ENCODE measurements at regions not wholly inside any gene's neighbourhood (a gene's known extent, or its start where the extent isn't known, plus 50 kb on each side); places are given as distances from the start of the nearest gene placed in this dataset.

- Histone ChIP-seq H3K27me3 (no peaks in the 10 kb centered on the region), H3K4me3 (no peak overlapping the region), H3K4me2 (no peak overlapping the region), H2AFZ (no peak overlapping the region), H3K4me1 (ENCODE audit: insufficient read depth) (no peaks in the 10 kb centered on the region), H3K9me3 (ENCODE audit: low read depth) (no peaks in the 10 kb centered on the region), H3K36me3 (replicated peaks; ENCODE audit: insufficient read depth, low read depth) (no peaks in the 10 kb centered on the region), H3K79me2 (no peaks in the 10 kb centered on the region), H3K9me2 (replicated peaks; ENCODE audit: insufficient read depth) (no peaks in the 10 kb centered on the region), H3K27ac (no peak overlapping the region), H4K20me1 (ENCODE audit: insufficient read depth, poor library complexity, severe bottlenecking) (no peaks in the 10 kb centered on the region)
- no peak for DNase-seq (ENCODE audit: low spot score)
- WGBS (ENCODE audit: low lambda C conversion rate, missing lambda C conversion rate) = 58% methylated on average over 1 of the region's 1 CpG
- TF ChIP-seq CTCF (IDR thresholded peaks at IDR 0.05; ENCODE audit: poor library complexity) (no peak), EZH2phosphoT487 (IDR thresholded peaks at IDR 0.05; ENCODE audit: low read depth, severe bottlenecking, unreplicated experiment) (no peak), EZH2 (IDR thresholded peaks at IDR 0.05; ENCODE audit: borderline replicate concordance) (no peak)
Observed at GRCh38 chr3:164479406-164479805, 598.9 kb downstream of the SI start.

- no peak overlapping the region for H3K4me3 ChIP-seq
- no peaks in the 10 kb centered on the region for H3K4me1 ChIP-seq (ENCODE audit: insufficient read depth)
- H3K9me2 ChIP-seq (replicated peaks; ENCODE audit: insufficient read depth) = no peaks in the 10 kb centered on the region
- H3K27me3 ChIP-seq = no peaks in the 10 kb centered on the region
- no peaks in the 10 kb centered on the region for H3K9me3 ChIP-seq (ENCODE audit: low read depth)
- H3K4me2 ChIP-seq = no peak overlapping the region
- 93% methylated on average over 5 of the region's 5 CpGs for WGBS (ENCODE audit: low lambda C conversion rate, missing lambda C conversion rate)
- no peak for TF ChIP-seq EZH2phosphoT487 (IDR thresholded peaks at IDR 0.05; ENCODE audit: low read depth, severe bottlenecking, unreplicated experiment)
- TF ChIP-seq CTCF (IDR thresholded peaks at IDR 0.05; ENCODE audit: poor library complexity) = no peak
- TF ChIP-seq EZH2 (IDR thresholded peaks at IDR 0.05; ENCODE audit: borderline replicate concordance) = no peak
- DNase-seq (ENCODE audit: low spot score) = no peak
- no peaks in the 10 kb centered on the region for H4K20me1 ChIP-seq (ENCODE audit: insufficient read depth, poor library complexity, severe bottlenecking)
- H2AFZ ChIP-seq = no peak overlapping the region
- no peaks in the 10 kb centered on the region for H3K79me2 ChIP-seq
- no peaks in the 10 kb centered on the region for H3K36me3 ChIP-seq (replicated peaks; ENCODE audit: insufficient read depth, low read depth)
- H3K27ac ChIP-seq = no peak overlapping the region
Observed at GRCh38 chr3:164478323-164478722, 600.0 kb downstream of the SI start.

GRCh38 chr3:164477403-164477802, 600.9 kb downstream of the SI start:
- Histone ChIP-seq H3K4me1 (ENCODE audit: insufficient read depth) (no peaks in the 10 kb centered on the region), H3K4me2 (no peak overlapping the region), H4K20me1 (ENCODE audit: insufficient read depth, poor library complexity, severe bottlenecking) (no peaks in the 10 kb centered on the region), H3K27me3 (no peaks in the 10 kb centered on the region), H3K9me2 (replicated peaks; ENCODE audit: insufficient read depth) (no peaks in the 10 kb centered on the region), H3K36me3 (replicated peaks; ENCODE audit: insufficient read depth, low read depth) (no peaks in the 10 kb centered on the region), H3K9me3 (ENCODE audit: low read depth) (no peaks in the 10 kb centered on the region), H3K4me3 (no peak overlapping the region), H3K27ac (no peak overlapping the region), H2AFZ (no peak overlapping the region), H3K79me2 (no peaks in the 10 kb centered on the region)
- 100% methylated on average over 1 of the region's 1 CpG for WGBS (ENCODE audit: low lambda C conversion rate, missing lambda C conversion rate)
- DNase-seq (ENCODE audit: low spot score) = no peak
- TF ChIP-seq EZH2phosphoT487 (IDR thresholded peaks at IDR 0.05; ENCODE audit: low read depth, severe bottlenecking, unreplicated experiment) (no peak), CTCF (IDR thresholded peaks at IDR 0.05; ENCODE audit: poor library complexity) (no peak), EZH2 (IDR thresholded peaks at IDR 0.05; ENCODE audit: borderline replicate concordance) (no peak)

- 86% methylated on average over 3 of the region's 3 CpGs for WGBS (ENCODE audit: low lambda C conversion rate, missing lambda C conversion rate)
- no peaks in the 10 kb centered on the region for H3K9me2 ChIP-seq (replicated peaks; ENCODE audit: insufficient read depth)
- TF ChIP-seq EZH2 (IDR thresholded peaks at IDR 0.05; ENCODE audit: borderline replicate concordance) = no peak
- TF ChIP-seq CTCF (IDR thresholded peaks at IDR 0.05; ENCODE audit: poor library complexity) = no peak
- TF ChIP-seq EZH2phosphoT487 (IDR thresholded peaks at IDR 0.05; ENCODE audit: low read depth, severe bottlenecking, unreplicated experiment) = no peak
- H3K4me1 ChIP-seq (ENCODE audit: insufficient read depth) = no peaks in the 10 kb centered on the region
- no peak overlapping the region for H3K4me2 ChIP-seq
- H3K4me3 ChIP-seq = no peak overlapping the region
- H3K9me3 ChIP-seq (ENCODE audit: low read depth) = no peaks in the 10 kb centered on the region
- no peak overlapping the region for H3K27ac ChIP-seq
- no peak for DNase-seq (ENCODE audit: low spot score)
- H3K27me3 ChIP-seq = no peaks in the 10 kb centered on the region
- H3K36me3 ChIP-seq (replicated peaks; ENCODE audit: insufficient read depth, low read depth) = no peaks in the 10 kb centered on the region
- no peaks in the 10 kb centered on the region for H3K79me2 ChIP-seq
- no peaks in the 10 kb centered on the region for H4K20me1 ChIP-seq (ENCODE audit: insufficient read depth, poor library complexity, severe bottlenecking)
- H2AFZ ChIP-seq = no peak overlapping the region
Observed at GRCh38 chr3:164476631-164477030, 601.7 kb downstream of the SI start.

Data from hepatocyte (in vitro differentiated cells).